HG03135 (cell line): ENCODE measurements at regions not wholly inside any gene's neighbourhood (a gene's known extent, or its start where the extent isn't known, plus 50 kb on each side); places are given as distances from the start of the nearest gene placed in this dataset.
"Not testable (repeated sequence)": the region's sequence is repeated elsewhere in the genome, so short reads cannot be mapped to it uniquely, and the experiment has no call there.

Source experiments
- ATAC-seq: cut with Tn5 transposase; IDR thresholded peaks from one replicate; pipeline ENCODE4 v1.9.1; 2021; ENCODE audit warnings: mild to moderate bottlenecking, moderate library complexity; ENCODE audit not compliant: unreplicated experiment

DNA sequence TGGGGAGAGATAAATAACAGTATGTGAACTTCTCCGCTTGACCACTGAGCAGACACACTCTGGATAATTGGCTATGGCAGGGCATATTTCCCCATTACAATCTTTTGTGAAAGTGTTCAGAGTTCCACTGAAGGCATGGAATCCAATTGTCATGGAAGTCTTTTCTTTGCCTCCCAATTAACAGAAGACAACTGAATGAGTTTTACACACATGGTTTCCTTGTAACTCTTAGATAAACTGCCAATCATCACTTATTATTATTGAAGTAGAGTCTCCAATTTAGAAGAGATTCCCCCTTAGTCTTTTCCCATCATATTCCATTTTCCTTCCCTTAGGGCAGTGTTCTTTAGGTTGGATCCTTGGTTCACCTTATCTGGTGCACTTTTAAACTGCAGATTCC lies 308.3 kb downstream of the NR2F2 start:
- ATAC-seq = no peak

DNA sequence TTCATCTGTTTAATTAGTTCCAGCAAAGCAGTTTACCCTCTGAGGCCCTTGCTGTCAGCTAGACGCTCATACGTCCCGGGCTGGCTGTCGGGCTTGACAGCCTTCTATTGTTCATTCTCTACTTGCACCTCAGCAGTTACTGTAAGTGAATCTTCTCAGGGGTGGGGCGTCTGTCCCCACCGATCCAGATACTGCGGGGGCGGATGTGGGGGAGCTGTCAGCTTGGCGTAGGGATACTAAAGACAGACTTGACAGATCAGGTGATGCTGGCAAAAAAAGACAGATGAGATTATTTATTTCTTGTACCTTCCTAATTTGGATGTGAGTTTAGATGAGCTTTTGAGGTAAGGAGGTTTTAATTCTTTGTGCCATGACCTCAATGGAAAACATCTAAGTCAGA lies 315.3 kb downstream of the NR2F2 start:
- ATAC-seq = no peak

DNA sequence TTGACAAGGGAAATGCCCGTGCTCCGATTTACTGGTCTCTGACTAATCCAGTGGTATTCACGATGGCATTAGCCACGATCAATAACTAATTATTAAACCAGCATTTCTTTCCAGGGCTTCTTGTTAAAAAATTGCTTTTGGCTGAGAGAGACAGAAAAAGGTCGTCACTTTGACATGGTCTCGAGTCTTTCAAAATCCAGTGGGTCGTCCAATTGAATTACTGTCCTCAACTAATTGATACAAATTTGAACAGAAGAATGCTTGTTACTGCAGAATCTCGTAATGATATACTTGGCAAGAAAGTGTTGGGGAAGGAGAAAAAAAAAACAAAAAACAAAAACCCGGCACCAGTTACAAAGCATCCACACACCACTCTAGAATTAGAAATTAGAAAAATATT lies 318.4 kb downstream of the NR2F2 start:
- ATAC-seq = no peak

DNA sequence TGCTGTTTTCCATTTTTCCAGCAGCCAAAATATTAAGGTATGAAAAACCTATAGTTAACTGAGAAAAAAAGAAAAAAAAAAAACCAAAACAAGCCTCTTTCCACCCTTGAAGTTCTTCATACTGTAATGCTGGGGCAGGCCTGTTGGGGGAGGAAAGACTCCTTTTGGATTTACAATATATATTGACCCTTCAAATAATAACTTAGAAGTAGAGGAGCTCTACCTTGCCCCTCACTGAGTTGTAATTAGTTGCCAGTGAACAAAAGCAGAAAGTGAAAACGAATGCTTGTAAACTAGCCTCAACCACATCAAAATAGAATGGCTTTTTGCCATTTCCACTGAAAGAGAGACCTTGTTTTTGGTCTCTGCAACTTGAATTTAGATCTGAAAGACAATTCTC lies 326.6 kb downstream of the NR2F2 start:
- no peak for ATAC-seq

DNA sequence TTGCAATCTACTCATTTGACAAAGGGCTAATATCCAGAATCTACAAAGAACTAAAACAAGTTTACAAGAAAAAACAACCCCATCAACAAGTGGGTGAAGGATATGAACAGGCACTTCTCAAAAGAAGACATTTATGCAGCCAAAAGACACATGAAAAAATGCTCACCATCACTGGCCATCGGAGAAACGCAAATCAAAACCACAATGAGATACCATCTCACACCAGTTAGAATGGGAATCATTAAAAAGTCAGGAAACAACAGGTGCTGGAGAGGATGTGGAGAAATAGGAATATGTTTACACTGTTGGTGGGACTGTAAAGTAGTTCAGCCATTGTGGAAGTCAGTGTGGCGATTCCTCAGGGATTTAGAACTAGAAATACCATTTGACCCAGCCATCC lies 336.5 kb downstream of the NR2F2 start:
- ATAC-seq = not testable (repeated sequence)

- ATAC-seq = no peak
Measured at GRCh38 chr15:96670389-96670788, 339.9 kb downstream of the NR2F2 start.

DNA sequence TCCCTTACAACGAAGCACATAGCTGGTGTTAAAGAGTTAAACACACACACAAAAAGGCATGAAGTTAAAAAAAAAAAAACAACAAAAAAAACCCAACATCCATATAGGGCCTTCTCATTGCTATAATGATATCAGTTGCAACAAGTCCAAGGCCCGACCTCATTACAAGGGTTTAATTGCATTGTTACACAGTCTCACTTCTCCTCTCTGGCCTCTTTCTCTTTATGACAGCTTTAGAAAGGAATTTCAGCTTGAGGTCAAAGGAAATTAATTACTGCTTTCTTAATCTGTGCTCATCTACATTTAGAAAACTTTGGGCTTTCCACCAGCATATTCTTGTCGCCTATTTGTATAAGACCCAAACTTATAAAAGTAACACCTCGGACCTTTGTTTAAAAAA lies 342.1 kb downstream of the NR2F2 start:
- ATAC-seq = no peak

DNA sequence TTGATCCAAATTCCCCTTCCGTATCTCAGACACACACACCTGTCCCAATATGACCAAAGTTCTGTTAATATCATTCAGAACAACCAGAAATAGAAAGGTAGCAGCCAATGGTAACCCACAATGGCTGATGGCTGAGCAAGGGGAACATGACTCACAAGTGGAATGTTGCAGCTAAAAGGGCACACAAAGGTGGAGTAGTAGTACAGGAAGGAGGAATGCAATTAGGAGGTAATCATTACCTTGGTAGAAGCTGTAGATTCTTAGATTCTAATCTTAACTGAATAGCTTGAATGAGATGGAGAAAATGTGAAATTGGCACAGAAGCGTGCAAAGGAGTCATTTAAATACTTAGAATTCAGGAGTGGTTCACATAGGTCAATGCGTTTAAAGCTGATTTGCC lies 347.9 kb downstream of the NR2F2 start:
- no peak for ATAC-seq

- no peak for ATAC-seq
Measured at GRCh38 chr15:96687388-96688107, 357.0 kb downstream of the NR2F2 start.

DNA sequence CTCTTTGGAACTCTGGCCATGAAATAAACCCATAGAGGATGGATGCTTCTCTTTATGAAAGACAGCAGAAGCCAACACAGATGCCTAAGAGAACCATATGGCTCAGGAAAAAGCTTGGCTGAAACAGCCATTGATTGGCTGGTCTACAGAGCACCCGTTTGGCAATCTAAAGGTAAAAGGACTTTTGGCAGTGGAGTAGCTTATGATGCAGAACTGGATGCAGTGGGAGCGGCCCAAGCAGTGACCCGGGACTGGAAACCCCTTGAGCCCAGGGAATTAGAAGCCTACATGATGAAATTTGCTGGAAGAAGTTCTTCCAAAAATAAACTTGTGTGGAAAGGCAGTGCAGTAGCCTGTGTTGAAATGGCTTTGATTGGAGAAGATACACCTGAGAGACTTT lies 360.2 kb downstream of the NR2F2 start:
- no peak for ATAC-seq

- no peak for ATAC-seq
Measured at GRCh38 chr15:96692826-96693225, 362.3 kb downstream of the NR2F2 start.

- ATAC-seq = no peak
Measured at GRCh38 chr15:96693515-96693914, 363.0 kb downstream of the NR2F2 start.

DNA sequence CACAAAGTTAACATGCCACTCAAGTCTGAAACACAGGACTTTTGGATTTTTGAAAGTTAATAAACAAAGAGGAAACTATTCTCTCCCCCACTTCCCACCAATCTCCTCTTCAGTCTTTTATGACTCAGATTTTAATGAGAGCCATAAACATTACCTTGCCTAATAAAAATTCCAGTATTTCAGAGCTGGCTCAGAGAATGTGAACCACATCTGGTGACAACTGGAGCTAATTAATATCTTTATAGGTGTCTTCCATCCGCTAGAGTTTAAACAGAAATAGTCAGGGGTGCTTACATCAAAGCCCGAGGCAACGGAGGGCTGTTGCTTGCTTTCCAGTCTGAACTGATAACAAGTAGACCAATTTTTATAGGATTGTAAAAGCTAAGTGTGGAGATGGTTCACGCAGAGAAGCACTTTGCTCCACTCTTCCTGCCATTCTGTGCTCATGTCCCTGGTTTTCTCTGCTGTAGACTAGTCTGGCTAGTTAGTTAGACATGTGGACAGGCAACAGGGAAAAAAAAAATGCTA lies 363.6 kb downstream of the NR2F2 start:
- no peak for ATAC-seq

DNA sequence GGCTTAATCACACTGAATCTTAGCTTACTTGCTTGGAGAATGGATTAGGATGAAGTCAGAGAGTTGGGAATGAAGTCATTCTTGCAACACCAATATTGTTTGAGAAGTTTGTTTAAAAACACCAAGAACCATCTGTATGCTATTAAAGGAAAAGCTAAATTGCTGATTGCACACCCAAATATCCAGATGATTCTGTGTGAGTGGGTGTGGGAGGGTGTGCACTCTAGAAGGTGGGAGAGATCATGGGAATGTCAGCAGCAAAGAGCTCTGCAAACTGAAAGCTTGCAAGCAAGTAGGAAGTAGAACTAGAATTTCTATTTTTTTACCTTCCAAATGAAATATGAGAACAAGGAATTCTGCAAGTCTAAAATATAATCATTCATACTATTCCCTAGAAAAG lies 364.9 kb downstream of the NR2F2 start:
- ATAC-seq = no peak

DNA sequence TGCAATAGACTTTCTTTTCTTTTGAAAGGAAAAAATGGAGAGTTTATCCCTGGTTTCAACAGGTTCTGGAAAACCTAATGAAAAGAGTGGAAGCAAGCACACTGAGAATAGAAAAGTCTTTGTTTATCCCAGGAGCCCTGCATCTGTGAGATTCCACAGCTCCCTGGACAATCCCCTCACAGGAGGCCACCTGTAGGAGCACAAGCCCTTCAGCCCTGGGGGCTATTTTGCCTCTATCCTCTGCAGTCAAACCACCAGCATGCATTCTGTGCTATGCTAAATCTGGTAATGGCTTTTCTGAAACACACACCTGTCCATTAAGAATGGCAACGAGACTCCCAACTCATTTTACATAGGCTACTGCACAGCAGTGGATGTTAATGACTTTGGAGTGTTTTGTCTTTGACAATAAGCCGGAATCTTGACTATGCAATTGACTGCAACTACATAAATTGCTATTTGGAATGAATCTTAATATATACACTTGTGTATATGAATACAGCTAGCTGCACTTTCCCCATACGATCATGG lies 369.4 kb downstream of the NR2F2 start:
- ATAC-seq = no peak

DNA sequence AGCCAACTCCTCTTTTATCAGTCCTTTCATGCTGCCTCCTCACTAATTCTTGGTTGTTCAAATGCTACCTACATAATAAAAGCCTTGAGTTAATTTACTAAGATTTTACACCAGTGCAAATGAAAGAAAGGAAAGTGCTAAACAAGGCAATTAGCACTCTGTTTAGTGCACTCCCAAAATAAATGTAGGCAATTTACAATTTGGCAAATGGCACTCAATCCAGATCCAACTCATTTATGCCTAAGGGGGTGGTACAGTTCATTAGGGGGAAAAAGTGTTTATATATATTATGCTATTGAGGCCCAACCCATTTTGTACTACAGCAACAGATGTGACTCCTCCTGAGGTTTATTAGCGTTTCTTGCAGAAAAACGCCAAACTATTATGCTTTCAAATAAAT lies 370.1 kb downstream of the NR2F2 start:
- no peak for ATAC-seq

DNA sequence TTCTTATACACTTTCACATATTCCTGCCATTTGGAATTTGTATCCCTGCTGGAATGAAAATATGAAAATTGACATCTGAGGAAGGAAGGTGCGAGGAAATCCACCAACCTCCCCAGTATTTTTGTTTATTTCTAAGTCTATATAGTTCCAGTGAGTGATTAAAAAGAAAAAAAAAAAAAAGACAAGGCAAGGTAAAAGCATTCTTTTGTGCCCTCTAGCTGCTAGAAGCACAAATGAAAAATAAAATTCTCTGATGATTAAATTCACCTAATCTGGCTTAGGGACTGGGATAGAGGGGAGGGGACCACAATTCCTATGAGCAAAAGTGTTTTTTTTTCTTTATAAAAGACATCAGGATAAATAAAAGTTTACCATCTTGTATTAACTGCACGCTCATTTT lies 370.9 kb downstream of the NR2F2 start:
- ATAC-seq = no peak

DNA sequence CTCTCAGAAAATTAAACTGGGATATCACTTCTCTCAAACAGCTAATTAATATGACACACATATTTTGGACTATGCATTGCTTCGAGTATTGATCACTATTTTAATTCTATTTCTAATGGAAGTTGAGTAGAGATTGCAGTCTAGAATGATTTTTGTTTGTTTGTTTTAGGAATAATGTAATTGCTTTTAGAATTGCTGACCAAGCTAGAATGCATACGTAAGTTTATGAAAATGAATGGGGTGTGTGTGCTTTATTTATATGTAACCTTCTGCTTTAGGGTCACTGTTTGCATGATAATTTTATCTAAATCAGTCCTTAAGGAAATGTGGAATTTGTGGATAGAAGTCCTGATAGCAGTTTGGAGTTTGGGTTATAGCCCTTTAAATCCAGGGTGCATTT lies 371.4 kb downstream of the NR2F2 start:
- ATAC-seq = no peak

DNA sequence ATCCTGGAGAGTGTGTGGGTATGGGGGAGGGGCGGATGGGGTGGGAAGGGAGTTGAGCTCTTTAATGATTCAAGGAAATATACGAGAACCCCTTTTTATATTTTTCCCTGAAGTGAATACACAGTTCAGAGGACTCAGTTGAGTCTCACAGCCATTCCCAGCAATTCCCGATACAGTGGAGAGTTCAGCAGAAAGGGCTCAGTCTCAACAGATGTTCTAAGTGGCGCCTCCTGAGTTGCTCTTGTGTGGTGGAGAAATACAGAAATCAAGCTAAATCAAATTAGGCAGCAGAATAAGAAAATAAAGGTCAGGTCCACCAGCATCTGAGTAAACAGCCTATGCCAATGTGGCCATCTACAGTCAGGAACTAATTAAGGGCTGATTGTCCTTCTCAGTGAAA lies 372.1 kb downstream of the NR2F2 start:
- ATAC-seq = no peak

GRCh38 chr15:96703091-96703490 lies 372.6 kb downstream of the NR2F2 start:
- ATAC-seq = no peak

DNA sequence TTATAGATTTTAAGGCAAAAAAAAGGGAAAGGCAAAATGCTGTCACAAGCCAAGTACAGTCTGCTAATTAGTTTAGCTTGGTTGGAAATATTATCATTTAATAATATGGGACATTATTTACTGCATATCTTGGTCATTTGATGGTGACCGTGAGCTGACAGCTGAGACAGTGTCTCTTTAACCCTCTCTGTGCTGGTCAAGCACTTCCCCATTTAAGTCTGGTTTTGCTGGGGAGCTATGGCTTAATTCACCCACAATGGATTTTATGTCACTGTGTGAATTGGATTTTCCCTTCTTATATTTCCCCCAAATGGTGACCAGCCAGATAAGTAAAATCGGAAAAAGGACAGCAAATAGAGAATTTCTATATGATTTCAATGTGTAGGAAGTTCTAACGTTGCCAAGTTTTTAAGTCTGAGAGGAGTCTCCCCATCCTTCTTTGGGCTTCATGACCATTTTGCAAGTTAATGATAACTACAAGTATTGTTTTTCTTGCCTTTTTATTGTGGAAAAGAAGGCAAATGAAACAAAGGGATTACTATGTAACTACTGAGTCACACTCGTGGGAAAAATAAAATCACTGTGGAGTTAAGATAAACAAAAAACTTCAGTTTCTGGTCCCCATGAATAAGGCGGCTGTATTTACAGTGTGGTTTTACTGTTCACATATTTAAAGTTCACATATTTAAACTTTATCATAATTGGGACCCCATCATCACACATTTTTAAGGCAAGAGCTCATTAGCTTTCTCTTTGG lies 373.5 kb downstream of the NR2F2 start:
- no peak for ATAC-seq

- ATAC-seq = no peak
Measured at GRCh38 chr15:96716075-96716474, 385.6 kb downstream of the NR2F2 start.
